ENCODE measurements at regions not wholly inside any gene's neighbourhood (a gene's known extent, or its start where the extent isn't known, plus 50 kb on each side); places are given as distances from the start of the nearest gene placed in this dataset.

DNA sequence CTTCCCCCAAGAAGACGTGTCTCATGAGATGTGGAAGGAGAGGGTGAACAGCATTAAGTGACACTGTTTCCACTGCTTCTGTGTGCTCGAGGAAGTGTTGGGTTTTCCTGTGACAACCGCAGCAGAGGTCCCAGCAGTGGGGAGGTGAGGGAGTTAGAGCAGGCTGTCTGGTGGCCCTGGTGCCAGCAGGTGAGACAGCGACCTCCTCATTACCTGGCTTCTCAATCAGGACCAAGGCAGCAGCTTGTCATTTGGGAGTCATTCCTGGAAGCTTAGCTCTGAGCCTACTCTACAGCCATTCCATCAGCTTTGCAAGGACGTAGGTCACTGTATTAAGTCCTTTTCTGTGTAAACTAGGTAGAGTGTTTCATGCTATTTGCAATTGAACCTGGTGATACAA, 63.3 kb upstream of the RGMA start:
- Histone ChIP-seq H3K27me3 (ENCODE audit: insufficient read depth) (no peaks in the 10 kb centered on the region), H2AFZ (ENCODE audit: low read depth) (no peak overlapping the region), H3K9ac (no peak overlapping the region), H3K9me2 (no peaks in the 10 kb centered on the region), H3K79me2 (ENCODE audit: insufficient read depth) (no peaks in the 10 kb centered on the region), H4K20me1 (ENCODE audit: insufficient read depth) (no peaks in the 10 kb centered on the region), H3K27ac (ENCODE audit: low read depth in 2 of 2, low read length in 1 of 2) (no peak overlapping the region), H3K36me3 (replicated peaks in 1 of 2; ENCODE audit: control insufficient read depth in 1 of 2, insufficient read depth in 2 of 2, low read length in 1 of 2) (no peaks in the 10 kb centered on the region), H3F3A (replicated peaks; ENCODE audit: insufficient read depth) (no peaks in the 10 kb centered on the region), H3K4me2 (no peak overlapping the region), H3K9me3 (no peaks in the 10 kb centered on the region), H3K4me1 (ENCODE audit: control insufficient read depth in 1 of 2, insufficient read depth in 2 of 2, low read depth in 1 of 2, low read length in 1 of 2) (no peaks in the 10 kb centered on the region), H3K4me3 (ENCODE audit: low read depth in 2 of 2, low read length in 1 of 2) (no peak overlapping the region)
- TF ChIP-seq GABPA (IDR thresholded peaks at IDR 0.05; ENCODE audit: low read depth) (no peak), RAD21 (IDR thresholded peaks at IDR 0.05; ENCODE audit: low read length) (no peak)
- TF ChIP-seq, protein P1, sequence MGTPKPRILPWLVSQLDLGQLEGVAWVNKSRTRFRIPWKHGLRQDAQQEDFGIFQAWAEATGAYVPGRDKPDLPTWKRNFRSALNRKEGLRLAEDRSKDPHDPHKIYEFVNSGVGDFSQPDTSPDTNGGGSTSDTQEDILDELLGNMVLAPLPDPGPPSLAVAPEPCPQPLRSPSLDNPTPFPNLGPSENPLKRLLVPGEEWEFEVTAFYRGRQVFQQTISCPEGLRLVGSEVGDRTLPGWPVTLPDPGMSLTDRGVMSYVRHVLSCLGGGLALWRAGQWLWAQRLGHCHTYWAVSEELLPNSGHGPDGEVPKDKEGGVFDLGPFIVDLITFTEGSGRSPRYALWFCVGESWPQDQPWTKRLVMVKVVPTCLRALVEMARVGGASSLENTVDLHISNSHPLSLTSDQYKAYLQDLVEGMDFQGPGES (IDR thresholded peaks at IDR 0.05; ENCODE audit: low read depth, low read length) = no peak
- TF ChIP-seq, protein P2, sequence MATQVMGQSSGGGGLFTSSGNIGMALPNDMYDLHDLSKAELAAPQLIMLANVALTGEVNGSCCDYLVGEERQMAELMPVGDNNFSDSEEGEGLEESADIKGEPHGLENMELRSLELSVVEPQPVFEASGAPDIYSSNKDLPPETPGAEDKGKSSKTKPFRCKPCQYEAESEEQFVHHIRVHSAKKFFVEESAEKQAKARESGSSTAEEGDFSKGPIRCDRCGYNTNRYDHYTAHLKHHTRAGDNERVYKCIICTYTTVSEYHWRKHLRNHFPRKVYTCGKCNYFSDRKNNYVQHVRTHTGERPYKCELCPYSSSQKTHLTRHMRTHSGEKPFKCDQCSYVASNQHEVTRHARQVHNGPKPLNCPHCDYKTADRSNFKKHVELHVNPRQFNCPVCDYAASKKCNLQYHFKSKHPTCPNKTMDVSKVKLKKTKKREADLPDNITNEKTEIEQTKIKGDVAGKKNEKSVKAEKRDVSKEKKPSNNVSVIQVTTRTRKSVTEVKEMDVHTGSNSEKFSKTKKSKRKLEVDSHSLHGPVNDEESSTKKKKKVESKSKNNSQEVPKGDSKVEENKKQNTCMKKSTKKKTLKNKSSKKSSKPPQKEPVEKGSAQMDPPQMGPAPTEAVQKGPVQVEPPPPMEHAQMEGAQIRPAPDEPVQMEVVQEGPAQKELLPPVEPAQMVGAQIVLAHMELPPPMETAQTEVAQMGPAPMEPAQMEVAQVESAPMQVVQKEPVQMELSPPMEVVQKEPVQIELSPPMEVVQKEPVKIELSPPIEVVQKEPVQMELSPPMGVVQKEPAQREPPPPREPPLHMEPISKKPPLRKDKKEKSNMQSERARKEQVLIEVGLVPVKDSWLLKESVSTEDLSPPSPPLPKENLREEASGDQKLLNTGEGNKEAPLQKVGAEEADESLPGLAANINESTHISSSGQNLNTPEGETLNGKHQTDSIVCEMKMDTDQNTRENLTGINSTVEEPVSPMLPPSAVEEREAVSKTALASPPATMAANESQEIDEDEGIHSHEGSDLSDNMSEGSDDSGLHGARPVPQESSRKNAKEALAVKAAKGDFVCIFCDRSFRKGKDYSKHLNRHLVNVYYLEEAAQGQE (IDR thresholded peaks at IDR 0.05; ENCODE audit: low read depth, low read length) = no peak
- POLR2A ChIA-PET = no interaction called here
- CTCF ChIA-PET = interaction anchor here (1.0 kb wide), 1 partner anchor 122 kb away, joined by 3 read pairs; no protein-coding TSS in a partner anchor
- no peak for DNase-seq
- 15% methylated on average over 5 of the region's 5 CpGs for WGBS (ENCODE audit: low lambda C conversion rate)

DNA sequence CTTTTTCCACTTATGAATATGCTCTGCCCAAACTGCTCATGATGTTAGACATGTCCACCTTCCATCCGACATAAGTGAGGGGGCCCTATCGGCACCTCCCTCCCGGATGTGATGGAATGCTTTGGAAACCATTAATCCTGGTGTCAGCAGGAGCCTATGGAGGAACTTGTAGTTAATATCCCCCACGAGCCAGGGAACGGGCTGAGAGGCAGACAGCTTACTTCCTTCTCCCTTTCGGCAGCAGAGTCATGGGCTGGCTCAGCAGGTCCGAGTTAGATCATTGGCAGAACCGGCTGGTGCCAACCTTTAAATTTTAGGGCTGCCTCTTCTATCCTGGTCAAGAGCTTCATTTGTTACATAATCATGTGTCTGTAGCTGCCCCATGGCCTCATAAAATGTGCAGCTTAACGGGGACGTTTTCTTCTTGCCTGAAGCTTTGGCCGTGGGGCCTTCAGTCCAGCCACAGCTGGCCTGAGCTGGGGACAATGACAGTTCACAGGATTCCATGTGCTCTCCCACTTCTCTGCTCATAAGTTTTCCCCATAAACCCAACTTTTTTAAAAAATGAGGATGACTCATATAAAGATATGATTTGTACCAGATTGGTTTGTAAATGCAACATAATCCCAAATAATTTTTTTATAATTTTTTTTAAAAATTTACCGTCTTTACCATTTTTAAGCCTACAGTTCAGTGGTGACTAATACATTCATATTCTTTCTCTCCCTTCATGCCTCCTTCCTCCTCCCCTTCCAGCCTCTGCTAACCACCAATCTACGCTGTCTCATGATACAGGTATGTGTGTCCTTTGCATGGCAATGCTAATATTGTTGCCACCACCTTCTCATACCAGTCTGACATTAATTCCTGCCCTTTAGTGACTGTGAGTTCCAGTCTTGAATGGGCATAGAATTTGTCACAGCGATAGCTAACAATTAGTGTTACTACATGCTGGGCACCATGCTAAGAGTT, 62.2 kb upstream of the RGMA start:
- ChIA-PET POLR2A (interaction anchor here (0.6 kb wide), 1 partner anchor 533 kb away, joined by 3 read pairs; no protein-coding TSS in a partner anchor), CTCF (interaction anchor here (0.7 kb wide), 1 partner anchor 16 kb away, joined by 3 read pairs; no protein-coding TSS in a partner anchor)
- H3K4me3 ChIP-seq (ENCODE audit: low read depth in 2 of 2, low read length in 1 of 2) = no peak overlapping the region
- no peaks in the 10 kb centered on the region for H3K4me1 ChIP-seq (ENCODE audit: control insufficient read depth in 1 of 2, insufficient read depth in 2 of 2, low read depth in 1 of 2, low read length in 1 of 2)
- H3K9ac ChIP-seq = no peak overlapping the region
- no peak overlapping the region for H3K27ac ChIP-seq (ENCODE audit: low read depth in 2 of 2, low read length in 1 of 2)
- no peak overlapping the region for H3K4me2 ChIP-seq
- no peaks in the 10 kb centered on the region for H3K79me2 ChIP-seq (ENCODE audit: insufficient read depth)
- no peaks in the 10 kb centered on the region for H3K36me3 ChIP-seq (replicated peaks in 1 of 2; ENCODE audit: control insufficient read depth in 1 of 2, insufficient read depth in 2 of 2, low read length in 1 of 2)
- no peaks in the 10 kb centered on the region for H3K27me3 ChIP-seq (ENCODE audit: insufficient read depth)
- H3K9me3 ChIP-seq = no peaks in the 10 kb centered on the region
- TF ChIP-seq FOSL2 (IDR thresholded peaks at IDR 0.05; ENCODE audit: borderline replicate concordance, low read depth) = no peak
- no peaks in the 10 kb centered on the region for H3F3A ChIP-seq (replicated peaks; ENCODE audit: insufficient read depth)
- H4K20me1 ChIP-seq (ENCODE audit: insufficient read depth) = no peaks in the 10 kb centered on the region
- WGBS (ENCODE audit: low lambda C conversion rate) = 25% methylated on average over 12 of the region's 14 CpGs
- no peaks in the 10 kb centered on the region for H3K9me2 ChIP-seq
- no peak overlapping the region for H2AFZ ChIP-seq (ENCODE audit: low read depth)
- DNase-seq = no peak

All from SK-N-SH (cell line).